ENCODE measurements at regions not wholly inside any gene's neighbourhood (a gene's known extent, or its start where the extent isn't known, plus 50 kb on each side); places are given as distances from the start of the nearest gene placed in this dataset.

DNA sequence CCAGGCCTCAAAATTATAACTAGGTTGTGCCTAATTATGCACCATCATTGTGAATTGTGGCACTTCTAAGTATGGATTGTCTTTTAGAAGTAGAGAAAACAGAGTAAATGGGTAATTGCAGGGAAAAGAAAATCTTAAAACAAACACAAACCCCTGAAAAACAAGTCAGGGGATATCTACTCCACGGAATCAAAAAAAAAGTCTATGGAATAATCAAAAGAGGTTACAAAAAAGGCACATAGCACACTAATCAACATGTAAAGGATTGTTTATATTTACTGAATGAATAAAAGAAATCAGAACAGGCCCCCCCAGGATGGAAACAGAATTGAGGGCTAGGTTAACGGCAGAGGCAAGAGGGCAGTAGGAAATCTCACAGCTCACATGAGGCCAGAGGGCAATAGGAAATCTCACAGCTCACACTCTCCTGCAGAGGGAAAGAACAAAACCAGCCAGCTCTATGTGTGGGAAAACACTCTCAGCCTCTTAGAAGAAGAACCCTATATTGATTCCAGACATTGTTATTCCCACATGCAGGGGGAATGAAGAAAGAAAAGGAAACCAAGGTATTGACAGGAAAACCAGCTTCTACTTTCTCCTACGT is 72.7 kb upstream of the FNDC3B start:
- intact Hi-C loops (cut with DNase I; ENCODE audit: low total_unique reads), result no loop called here
- Histone ChIP-seq H3K36me3 (no peaks in the 10 kb centered on the region), H3K4me3 (no peak overlapping the region), H3K4me1 (peaks cover 0 to 15% (median 11%) of the 10 kb centered on the region in 4 donors), H3K9me3 (no peaks in the 10 kb centered on the region), H3K27ac (peak overlapping the region in 2 of 5 donors; percentile 15 to 60), H3K27me3 (no peaks in the 10 kb centered on the region)
- DNase-seq, result no peak
- no peak for TF ChIP-seq EP300 (IDR thresholded peaks at IDR 0.05)
- TF ChIP-seq POLR2AphosphoS5 (IDR thresholded peaks at IDR 0.05), result no peak
- TF ChIP-seq, protein P1, sequence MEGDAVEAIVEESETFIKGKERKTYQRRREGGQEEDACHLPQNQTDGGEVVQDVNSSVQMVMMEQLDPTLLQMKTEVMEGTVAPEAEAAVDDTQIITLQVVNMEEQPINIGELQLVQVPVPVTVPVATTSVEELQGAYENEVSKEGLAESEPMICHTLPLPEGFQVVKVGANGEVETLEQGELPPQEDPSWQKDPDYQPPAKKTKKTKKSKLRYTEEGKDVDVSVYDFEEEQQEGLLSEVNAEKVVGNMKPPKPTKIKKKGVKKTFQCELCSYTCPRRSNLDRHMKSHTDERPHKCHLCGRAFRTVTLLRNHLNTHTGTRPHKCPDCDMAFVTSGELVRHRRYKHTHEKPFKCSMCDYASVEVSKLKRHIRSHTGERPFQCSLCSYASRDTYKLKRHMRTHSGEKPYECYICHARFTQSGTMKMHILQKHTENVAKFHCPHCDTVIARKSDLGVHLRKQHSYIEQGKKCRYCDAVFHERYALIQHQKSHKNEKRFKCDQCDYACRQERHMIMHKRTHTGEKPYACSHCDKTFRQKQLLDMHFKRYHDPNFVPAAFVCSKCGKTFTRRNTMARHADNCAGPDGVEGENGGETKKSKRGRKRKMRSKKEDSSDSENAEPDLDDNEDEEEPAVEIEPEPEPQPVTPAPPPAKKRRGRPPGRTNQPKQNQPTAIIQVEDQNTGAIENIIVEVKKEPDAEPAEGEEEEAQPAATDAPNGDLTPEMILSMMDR (IDR thresholded peaks at IDR 0.05), result no peak
- TF ChIP-seq POLR2A (IDR thresholded peaks at IDR 0.05), result no peak
- 55 to 79% (median 60%) methylated on average over 3 of the region's 3 CpGs for whole genome bisulfite sequencing, 5 donors

DNA sequence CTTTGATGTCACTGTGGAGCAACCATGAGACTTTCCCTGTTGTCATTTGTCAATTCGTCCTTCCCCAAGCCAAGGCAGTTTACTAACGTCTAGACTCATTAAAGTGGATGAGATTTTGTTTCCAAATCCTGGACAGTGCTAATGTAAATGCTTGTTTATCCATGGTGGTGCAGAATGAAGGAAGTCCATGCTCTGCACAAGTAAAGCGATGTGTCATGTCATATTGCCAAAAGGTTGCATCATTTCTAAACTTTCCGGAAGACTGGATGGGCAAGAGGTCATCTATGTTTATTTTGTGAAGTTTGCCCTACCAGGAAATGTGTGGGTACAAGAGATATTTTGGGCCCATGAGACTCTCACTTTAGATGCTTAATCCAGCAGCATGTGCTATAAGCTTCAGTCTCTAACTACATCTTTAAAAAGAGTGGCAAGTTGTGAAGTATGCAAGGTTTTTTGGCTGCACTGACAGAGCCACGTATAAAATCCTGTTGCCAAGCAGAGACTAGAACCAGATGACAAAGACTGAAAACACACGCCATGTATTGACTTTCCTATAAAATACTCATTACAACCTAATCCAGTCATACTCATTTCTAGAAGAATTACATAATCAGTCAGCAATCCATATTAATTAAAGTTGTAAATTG is 72.1 kb upstream of the FNDC3B start:
- Histone ChIP-seq H3K36me3 (no peaks in the 10 kb centered on the region), H3K9me3 (no peaks in the 10 kb centered on the region), H3K4me3 (no peak overlapping the region), H3K27ac (peak overlapping the region in 2 of 5 donors; percentile 15 to 60), H3K4me1 (peaks cover 0 to 15% (median 11%) of the 10 kb centered on the region in 4 donors), H3K27me3 (no peaks in the 10 kb centered on the region)
- intact Hi-C loops (cut with DNase I; ENCODE audit: low total_unique reads), result no loop called here
- DNase-seq, result peak in 1 of 2 donors; percentile 61
- WGBS, 5 donors, result 34 to 51% (median 46%) methylated on average over 6 of the region's 6 CpGs
- TF ChIP-seq POLR2A (IDR thresholded peaks at IDR 0.05) (no peak), POLR2AphosphoS5 (IDR thresholded peaks at IDR 0.05) (peak in 2 of 3 donors; percentile 51 to 75)

DNA sequence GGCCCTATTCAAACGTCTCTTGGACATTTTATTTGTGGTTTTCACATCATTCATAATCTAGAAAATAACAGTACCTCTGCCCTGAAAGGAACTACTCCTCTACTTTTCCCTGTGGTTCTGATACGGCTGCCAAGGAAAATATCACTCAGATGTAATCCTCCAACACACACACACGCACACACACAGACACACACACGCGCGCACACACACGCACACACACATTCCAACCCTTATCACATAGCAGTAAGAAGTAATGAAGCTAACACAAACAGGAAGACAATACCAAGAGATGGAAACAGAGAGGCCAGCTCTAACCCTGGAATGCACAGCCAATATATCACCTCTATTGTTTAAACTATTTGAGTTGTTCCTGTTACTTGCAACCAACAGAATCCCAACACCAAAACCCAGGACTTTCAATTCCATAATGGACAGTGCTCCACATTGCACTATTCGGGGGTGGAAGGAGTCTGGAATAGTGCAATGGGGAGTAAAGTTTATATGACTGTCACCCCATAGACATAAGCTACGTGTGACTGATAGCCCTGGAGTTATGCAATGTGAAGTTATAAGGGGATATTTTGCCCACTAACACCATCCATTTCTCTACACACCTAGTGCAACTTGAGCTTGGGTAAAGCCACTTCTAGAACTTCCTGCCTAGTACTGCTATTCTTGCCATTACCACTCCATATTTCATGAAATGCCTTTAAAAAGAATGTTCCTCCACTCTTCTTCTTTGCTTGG is 71.3 kb upstream of the FNDC3B start:
- no peaks in the 10 kb centered on the region for H3K9me3 ChIP-seq
- no peak for TF ChIP-seq POLR2A (IDR thresholded peaks at IDR 0.05)
- no peak for TF ChIP-seq POLR2AphosphoS5 (IDR thresholded peaks at IDR 0.05)
- TF ChIP-seq, protein P1 (IDR thresholded peaks at IDR 0.05), result no peak
- TF ChIP-seq EP300 (IDR thresholded peaks at IDR 0.05), result no peak
- H3K36me3 ChIP-seq, result no peaks in the 10 kb centered on the region
- intact Hi-C loops (cut with DNase I; ENCODE audit: low total_unique reads), result no loop called here
- H3K4me3 ChIP-seq, result no peak overlapping the region
- no peak for DNase-seq
- H3K27ac ChIP-seq, result peak overlapping the region in 2 of 5 donors; percentile 15 to 60
- no peaks in the 10 kb centered on the region for H3K27me3 ChIP-seq
- 67 to 84% (median 77%) methylated on average over 9 of the region's 9 CpGs for WGBS, 5 donors
- H3K4me1 ChIP-seq, result peaks cover 0 to 19% (median 11%) of the 10 kb centered on the region in 4 donors

DNA sequence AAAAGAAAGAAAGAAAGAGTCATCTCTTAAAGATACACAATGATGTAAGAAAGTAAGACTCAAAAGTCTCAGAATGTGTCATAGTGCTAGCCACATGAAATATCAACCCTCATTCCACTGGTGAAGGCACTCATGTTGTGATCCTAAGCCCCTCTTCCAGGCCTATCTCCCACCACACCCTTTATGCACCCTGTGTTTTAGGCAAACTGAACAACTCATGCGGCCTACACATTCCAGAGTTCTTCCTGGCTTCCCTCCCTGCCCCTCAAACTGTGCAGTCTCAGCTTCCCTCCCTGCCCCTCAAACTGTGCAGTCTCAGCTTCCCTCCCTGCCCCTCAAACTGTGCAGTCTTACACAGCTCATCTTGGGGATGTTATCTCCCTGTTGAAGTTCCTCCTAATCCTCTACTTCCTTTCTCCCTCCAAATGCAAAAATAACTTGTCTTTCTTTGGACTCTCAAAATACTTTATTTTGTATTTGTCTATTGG is 69.0 kb upstream of the FNDC3B start:
- DNase-seq, result no peak
- Histone ChIP-seq H3K4me3 (no peak overlapping the region), H3K27me3 (no peaks in the 10 kb centered on the region), H3K27ac (no peak overlapping the region), H3K9me3 (no peaks in the 10 kb centered on the region), H3K4me1 (peaks cover 0 to 28% (median 11%) of the 10 kb centered on the region in 4 donors), H3K36me3 (no peaks in the 10 kb centered on the region)
- intact Hi-C loops (cut with DNase I; ENCODE audit: low total_unique reads), result no loop called here
- WGBS, 5 donors, result 67 to 96% (median 73%) methylated on average over 1 of the region's 1 CpG
- TF ChIP-seq POLR2A (IDR thresholded peaks at IDR 0.05) (no peak), POLR2AphosphoS5 (IDR thresholded peaks at IDR 0.05) (no peak), EP300 (IDR thresholded peaks at IDR 0.05) (no peak)
- TF ChIP-seq, protein P1 (IDR thresholded peaks at IDR 0.05), result no peak
